ENCODE measurements at regions not wholly inside any gene's neighbourhood (a gene's known extent, or its start where the extent isn't known, plus 50 kb on each side); places are given as distances from the start of the nearest gene placed in this dataset.
"Not testable (repeated sequence)": the region's sequence is repeated elsewhere in the genome, so short reads cannot be mapped to it uniquely, and the experiment has no call there.

- TF ChIP-seq PHF8 (IDR thresholded peaks at IDR 0.05; ENCODE audit: borderline replicate concordance, low read length) (peak; percentile 22; the same call in 1 of the 2 replicates), RBBP5 (IDR thresholded peaks at IDR 0.05; ENCODE audit: borderline replicate concordance, insufficient read depth, low read length, poor library complexity, severe bottlenecking) (peak; percentile 34), NRF1 (conservative IDR thresholded peaks at IDR 0.05 in 1 of 2, IDR thresholded peaks at IDR 0.05 in 1 of 2) (peak in 1 of 2 experiments; percentile 60), SMAD4 (CRISPR knock-in tag; conservative IDR thresholded peaks at IDR 0.05) (peak; percentile 97), MAZ (CRISPR knock-in tag; conservative IDR thresholded peaks at IDR 0.05 in 1 of 2, IDR thresholded peaks at IDR 0.05 in 1 of 2) (peak in 1 of 2 experiments; percentile 25; a peak in 1 of 4 replicates), RBFOX2 (IDR thresholded peaks at IDR 0.05; ENCODE audit: low read depth, low read length) (peak; percentile 60), CEBPB (tag; IDR thresholded peaks at IDR 0.05) (peak; percentile 52), PHF20 (IDR thresholded peaks at IDR 0.05; ENCODE audit: partially characterized antibody) (peak; percentile 28), POLR2G (IDR thresholded peaks at IDR 0.05; ENCODE audit: low read depth, low read length) (peak; percentile 53), ZFX (CRISPR knock-in tag; IDR thresholded peaks at IDR 0.05) (peak; percentile 61), POLR2A (conservative IDR thresholded peaks at IDR 0.05) (0 out of 2 replicates have a peak, but pooled peaks have one; percentile 31), YY1 (IDR thresholded peaks at IDR 0.05; ENCODE audit: borderline replicate concordance in 1 of 3, control insufficient read depth in 1 of 3, extremely low read depth in 1 of 3, insufficient read depth in 3 of 3, insufficient read length in 1 of 3, insufficient replicate concordance in 2 of 3, low read depth in 1 of 3, low read length in 2 of 3) (peak in 1 of 3 experiments; percentile 62)
Observed at GRCh38 chr1:149176453-149177316, 73.3 kb upstream of the NBPF9 start (continued).

GRCh38 chr1:149190742-149191141 lies 87.4 kb upstream of the NBPF9 start:
- 100% methylated on average over 1 of the region's 2 CpGs for WGBS (ENCODE audit: insufficient coverage, low coverage, missing lambda C conversion rate)
- POLR2A ChIA-PET; H2AFZ ChIP-seq (ENCODE audit: low read depth, low read length); H3K9me1 ChIP-seq (ENCODE audit: control insufficient read depth, insufficient read depth, low read length); H3K4me1 ChIP-seq (replicated peaks in 1 of 2; ENCODE audit: control insufficient read depth in 2 of 2, insufficient read depth in 2 of 2, low read length in 2 of 2); H3K9ac ChIP-seq (ENCODE audit: insufficient read depth in 1 of 2, low read depth in 2 of 2, low read length in 2 of 2); H3K4me2 ChIP-seq (ENCODE audit: insufficient read depth, low read length); H4K20me1 ChIP-seq (replicated peaks; ENCODE audit: control insufficient read depth, insufficient read depth, low read length); H3K4me3 ChIP-seq; intact Hi-C loops (cut with micrococcal nuclease); CTCF ChIA-PET (ENCODE audit: low intra/inter-chr PET ratio); BruUV-seq (replicated peaks); FAIRE-seq; H3K27me3 ChIP-seq (ENCODE audit: control insufficient read depth in 2 of 2, insufficient read depth in 2 of 2, low read length in 2 of 2); ATAC-seq; H3K9me3 ChIP-seq (replicated peaks; ENCODE audit: control insufficient read depth, insufficient read depth, low read depth, low read length); H3K36me3 ChIP-seq (ENCODE audit: control insufficient read depth, insufficient read depth, low read length); H3K27ac ChIP-seq (ENCODE audit: extremely low read depth, low read depth, low read length); DNase-seq (ENCODE audit: extremely low read depth in 1 of 4, low spot score in 3 of 4); H3K79me2 ChIP-seq (ENCODE audit: control insufficient read depth, insufficient read depth, low read length): not testable (repeated sequence)
- in situ Hi-C loops (cut with MboI), result loop anchor here (25.0 kb wide), 1 partner anchor 753 kb away; no protein-coding TSS in a partner anchor

- CTCF ChIA-PET (ENCODE audit: low intra/inter-chr PET ratio); DNase-seq (ENCODE audit: extremely low read depth in 1 of 4, low spot score in 3 of 4); POLR2A ChIA-PET; H3K9me1 ChIP-seq (ENCODE audit: control insufficient read depth, insufficient read depth, low read length); H3K4me1 ChIP-seq (replicated peaks in 1 of 2; ENCODE audit: control insufficient read depth in 2 of 2, insufficient read depth in 2 of 2, low read length in 2 of 2); H4K20me1 ChIP-seq (replicated peaks; ENCODE audit: control insufficient read depth, insufficient read depth, low read length); H3K27me3 ChIP-seq (ENCODE audit: control insufficient read depth in 2 of 2, insufficient read depth in 2 of 2, low read length in 2 of 2); H3K4me2 ChIP-seq (ENCODE audit: insufficient read depth, low read length); intact Hi-C loops (cut with micrococcal nuclease); ATAC-seq; H3K4me3 ChIP-seq; H2AFZ ChIP-seq (ENCODE audit: low read depth, low read length); H3K9ac ChIP-seq (ENCODE audit: insufficient read depth in 1 of 2, low read depth in 2 of 2, low read length in 2 of 2); H3K79me2 ChIP-seq (ENCODE audit: control insufficient read depth, insufficient read depth, low read length); FAIRE-seq; H3K27ac ChIP-seq (ENCODE audit: extremely low read depth, low read depth, low read length); H3K9me3 ChIP-seq (replicated peaks; ENCODE audit: control insufficient read depth, insufficient read depth, low read depth, low read length): not testable (repeated sequence)
- in situ Hi-C loops (cut with MboI), result loop anchor here (25.0 kb wide), 1 partner anchor 759 kb away; no protein-coding TSS in a partner anchor
- no CpG with 5 or more reads among the region's 1 CpG for WGBS (ENCODE audit: insufficient coverage, low coverage, missing lambda C conversion rate)
- TSS peak; percentile 17 for BruUV-seq (replicated peaks)
- peaks cover 22% of the 10 kb centered on the region; the same call in 2 of the 3 replicates for H3K36me3 ChIP-seq (ENCODE audit: control insufficient read depth, insufficient read depth, low read length)
Observed at GRCh38 chr1:149196651-149197050, 93.3 kb upstream of the NBPF9 start.

Data from K562 (cell line).